Loucy (cell line): ENCODE measurements at regions not wholly inside any gene's neighbourhood (a gene's known extent, or its start where the extent isn't known, plus 50 kb on each side); places are given as distances from the start of the nearest gene placed in this dataset.

Source experiments
- CTCF ChIP-seq: fragments of 200-600 bp; sonication (generic); conservative IDR thresholded peaks from 2 replicates; pipeline ENCODE4 v1.5.1; 2014; ENCODE audit warnings: mild to moderate bottlenecking, antibody characterized with exemption, low read length
- EZH2phosphoT487 ChIP-seq: fragments of 200-600 bp; IDR thresholded peaks from 2 replicates; pipeline ENCODE4 v1.6.1; 2018; ENCODE audit warnings: antibody characterized with exemption, mild to moderate bottlenecking, moderate library complexity, borderline replicate concordance

GRCh38 chr6:33957892-33958525 is 154.2 kb upstream of the MLN start:
- TF ChIP-seq CTCF (no peak), EZH2phosphoT487 (no peak)
